ENCODE measurements at regions not wholly inside any gene's neighbourhood (a gene's known extent, or its start where the extent isn't known, plus 50 kb on each side); places are given as distances from the start of the nearest gene placed in this dataset.

- TF ChIP-seq CTCF (IDR thresholded peaks at IDR 0.05) (no peak), EZH2 (IDR thresholded peaks at IDR 0.05; ENCODE audit: borderline replicate concordance, insufficient read depth, low read depth, low read length, poor library complexity, severe bottlenecking) (no peak)
Measured at GRCh38 chr5:120152472-120152871, 311.6 kb upstream of the PRR16 start.

Measured in B cell (primary cell).